HFF-Myc (cell line): ENCODE measurements at regions not wholly inside any gene's neighbourhood (a gene's known extent, or its start where the extent isn't known, plus 50 kb on each side); places are given as distances from the start of the nearest gene placed in this dataset.

Experiments
- DNase-seq: peaks from one replicate; pipeline ENCODE4 v3.0.0-alpha.2; 2011; ENCODE audit warnings: low read depth; ENCODE audit errors: extremely low read depth
- H3K4me3 ChIP-seq: replicated peaks from 2 replicates; pipeline ENCODE4 v1.5.1; 2011; ENCODE audit warnings: low read depth, mild to moderate bottlenecking, control low read depth, low read length
- CTCF ChIP-seq: IDR thresholded peaks from 2 replicates; pipeline ENCODE4 v1.5.1; 2012; ENCODE audit warnings: mild to moderate bottlenecking, low read depth, low read length, control low read depth; ENCODE audit errors: missing control alignments

DNA sequence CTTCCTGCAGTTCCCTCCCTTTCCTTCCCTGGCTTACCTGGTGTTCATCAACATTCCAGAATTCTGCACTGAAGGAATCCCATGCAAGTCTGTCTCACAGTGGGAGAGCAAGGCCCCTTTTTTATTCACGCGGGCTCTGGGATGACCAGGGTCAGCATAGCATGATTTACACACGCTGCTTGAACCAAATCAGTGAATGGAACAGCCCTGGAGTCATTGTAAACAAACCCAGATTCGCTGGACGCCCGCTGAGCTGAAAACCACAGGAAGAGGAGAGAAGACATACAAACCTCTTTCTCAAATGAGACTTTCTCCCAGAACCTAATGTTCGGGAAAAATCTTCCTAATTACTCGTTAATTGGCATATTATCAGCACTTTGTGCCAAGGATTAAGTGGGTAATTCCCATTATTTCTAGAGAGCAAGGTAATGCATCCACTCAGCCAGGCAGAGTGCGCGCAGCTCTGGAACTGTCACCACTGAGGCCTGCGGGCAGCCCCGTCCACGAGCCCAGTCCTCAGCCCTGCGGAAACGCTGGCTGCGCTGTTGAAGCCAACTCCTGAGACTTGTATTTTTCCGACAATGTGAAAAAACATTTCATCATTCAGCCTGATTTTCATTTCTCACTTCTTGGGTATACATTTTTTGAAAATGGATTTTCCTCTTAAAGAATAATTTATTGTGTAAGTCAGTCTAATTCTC lies 140.0 kb downstream of the ETS2 start:
- DNase-seq: no peak
- no peak overlapping the region for H3K4me3 ChIP-seq
- TF ChIP-seq CTCF: no peak

DNA sequence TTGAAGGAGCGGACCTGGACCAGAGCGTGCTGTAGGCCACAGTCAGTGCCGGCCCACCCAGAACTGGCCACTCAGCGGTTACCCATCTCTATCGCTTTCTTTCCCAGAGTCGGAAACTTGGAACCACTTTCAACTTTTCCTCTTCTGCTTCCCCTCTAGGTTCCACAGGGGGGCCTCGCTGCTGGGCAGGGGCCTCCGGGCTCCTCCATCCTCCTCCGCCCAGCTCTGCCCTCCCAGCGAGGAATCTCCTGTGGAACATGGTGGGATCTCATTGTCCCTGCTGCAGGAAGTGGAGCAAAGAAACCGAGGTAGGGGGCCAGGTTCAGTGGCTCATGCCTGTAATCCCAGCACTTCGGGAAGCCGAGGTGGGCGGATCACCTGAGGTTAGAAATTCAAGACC lies 139.2 kb downstream of the ETS2 start:
- TF ChIP-seq CTCF: no peak
- no peak for DNase-seq
- no peak overlapping the region for H3K4me3 ChIP-seq

DNA sequence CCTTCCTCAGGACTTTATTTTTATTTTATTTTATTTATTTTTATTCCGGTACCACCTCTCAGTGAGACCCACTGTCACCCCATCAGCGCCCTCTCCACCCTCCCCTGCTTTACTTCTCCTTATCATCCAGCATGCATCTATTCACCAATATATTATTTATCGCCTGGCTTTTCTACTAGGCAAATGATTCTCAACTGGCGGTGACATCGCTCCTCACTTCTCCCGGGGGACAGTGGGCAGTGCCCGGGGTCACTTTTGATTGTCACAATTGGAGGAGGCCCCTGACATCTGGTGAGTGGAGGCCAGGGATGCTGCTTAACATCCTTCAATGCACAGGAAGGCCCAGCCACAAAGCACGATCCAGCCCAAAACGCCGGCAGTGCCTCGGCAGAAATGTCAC lies 138.7 kb downstream of the ETS2 start:
- no peak overlapping the region for H3K4me3 ChIP-seq
- no peak for TF ChIP-seq CTCF
- no peak for DNase-seq

GRCh38 chr21:38942748-38943211 lies 137.1 kb downstream of the ETS2 start:
- TF ChIP-seq CTCF: no peak
- DNase-seq: no peak
- no peak overlapping the region for H3K4me3 ChIP-seq

DNA sequence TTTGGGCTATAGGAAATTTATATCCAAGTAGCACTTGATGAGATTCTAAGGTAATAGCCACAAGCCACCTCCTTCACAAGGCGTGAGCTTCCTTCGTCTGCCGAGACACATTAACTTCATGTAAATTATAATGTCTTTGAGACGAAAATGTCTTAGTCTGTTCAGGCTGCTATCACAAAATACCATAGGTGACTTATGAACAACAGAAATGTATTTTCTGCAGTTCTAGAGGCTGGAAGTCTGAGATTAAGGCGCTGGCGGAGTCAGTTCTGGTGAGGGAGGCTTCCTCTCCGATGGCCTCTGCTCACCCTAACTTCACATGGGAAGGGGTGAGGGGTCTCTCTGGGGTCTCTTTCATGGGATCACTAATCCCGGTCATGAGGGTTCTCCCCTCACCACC lies 133.0 kb downstream of the ETS2 start:
- TF ChIP-seq CTCF: no peak
- no peak for DNase-seq
- H3K4me3 ChIP-seq: no peak overlapping the region

DNA sequence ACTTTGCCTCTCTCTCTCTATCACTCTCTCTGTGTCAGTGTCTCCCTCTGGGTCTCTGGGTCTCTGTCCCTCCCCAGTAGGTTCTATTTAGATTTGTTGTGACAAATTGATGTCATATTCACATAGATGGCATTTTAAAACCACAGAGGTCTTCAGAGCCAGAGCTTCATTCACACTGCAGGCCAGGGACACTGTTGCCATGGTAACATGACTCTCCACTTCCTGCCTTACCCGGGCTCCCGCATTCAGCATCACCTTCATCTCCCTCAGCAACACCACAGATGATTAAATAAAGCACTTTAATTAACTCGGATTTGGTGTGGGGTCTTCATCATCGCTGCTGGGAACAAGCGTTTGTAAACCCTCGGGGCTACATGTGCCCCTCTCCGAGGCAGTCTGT lies 132.6 kb downstream of the ETS2 start:
- no peak for TF ChIP-seq CTCF
- no peak for DNase-seq
- no peak overlapping the region for H3K4me3 ChIP-seq

GRCh38 chr21:38937844-38938243 lies 132.1 kb downstream of the ETS2 start:
- no peak for DNase-seq
- H3K4me3 ChIP-seq: no peak overlapping the region
- TF ChIP-seq CTCF: no peak
